Upper lobe of left lung (tissue), 4 donors: ENCODE measurements at regions not wholly inside any gene's neighbourhood (a gene's known extent, or its start where the extent isn't known, plus 50 kb on each side); places are given as distances from the start of the nearest gene placed in this dataset.

Experiments
- EP300 ChIP-seq, 4 donors: sonication (generic); formaldehyde crosslinking; IDR thresholded peaks; one replicate each; pipeline ENCODE4 v1.5.1; 2017; ENCODE audit warnings: antibody characterized with exemption in 4 of 4, control low read depth in 2 of 4
- POLR2A ChIP-seq, 4 donors: fragments of 450-650 bp; IDR thresholded peaks; one replicate each; pipeline ENCODE4 v1.5.1; 2016 to 2017; ENCODE audit warnings: antibody characterized with exemption in 4 of 4, mild to moderate bottlenecking in 2 of 4
- POLR2AphosphoS5 ChIP-seq, 2 donors: sonication (generic); formaldehyde crosslinking; IDR thresholded peaks; one replicate each; pipeline ENCODE4 v1.5.1; 2017; ENCODE audit warnings: antibody characterized with exemption in 2 of 2
- TF ChIP-seq, protein P1 (sequence below), 6 experiments: fragments of 450-650 bp in 4 of 6; fragments of 200-600 bp in 2 of 6; sonication (generic) in 2 of 6; IDR thresholded peaks; one replicate each; pipeline ENCODE4 v1.5.1; 2016 to 2019; ENCODE audit warnings: antibody characterized with exemption in 6 of 6

DNA sequence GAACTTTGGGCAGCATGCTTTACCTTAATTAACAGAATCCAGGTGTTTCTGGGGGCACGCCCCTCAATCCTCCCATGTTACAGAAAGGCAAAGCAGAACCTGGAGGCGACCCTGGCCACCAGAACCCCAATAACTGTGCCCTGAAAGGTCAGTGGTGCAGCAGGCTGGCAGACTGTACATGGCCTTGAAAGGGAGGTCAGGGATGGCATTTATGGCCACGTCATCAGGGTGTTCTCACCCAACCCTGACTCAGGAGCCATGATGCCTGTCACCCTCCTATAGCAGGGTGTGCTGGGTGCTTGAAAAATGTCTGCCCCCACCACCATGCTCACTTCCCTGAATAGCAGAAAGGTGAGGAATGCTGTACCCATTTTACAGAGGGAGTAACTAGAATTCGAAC is 177.7 kb downstream of the TMEM132E start:
- TF ChIP-seq, protein P1, sequence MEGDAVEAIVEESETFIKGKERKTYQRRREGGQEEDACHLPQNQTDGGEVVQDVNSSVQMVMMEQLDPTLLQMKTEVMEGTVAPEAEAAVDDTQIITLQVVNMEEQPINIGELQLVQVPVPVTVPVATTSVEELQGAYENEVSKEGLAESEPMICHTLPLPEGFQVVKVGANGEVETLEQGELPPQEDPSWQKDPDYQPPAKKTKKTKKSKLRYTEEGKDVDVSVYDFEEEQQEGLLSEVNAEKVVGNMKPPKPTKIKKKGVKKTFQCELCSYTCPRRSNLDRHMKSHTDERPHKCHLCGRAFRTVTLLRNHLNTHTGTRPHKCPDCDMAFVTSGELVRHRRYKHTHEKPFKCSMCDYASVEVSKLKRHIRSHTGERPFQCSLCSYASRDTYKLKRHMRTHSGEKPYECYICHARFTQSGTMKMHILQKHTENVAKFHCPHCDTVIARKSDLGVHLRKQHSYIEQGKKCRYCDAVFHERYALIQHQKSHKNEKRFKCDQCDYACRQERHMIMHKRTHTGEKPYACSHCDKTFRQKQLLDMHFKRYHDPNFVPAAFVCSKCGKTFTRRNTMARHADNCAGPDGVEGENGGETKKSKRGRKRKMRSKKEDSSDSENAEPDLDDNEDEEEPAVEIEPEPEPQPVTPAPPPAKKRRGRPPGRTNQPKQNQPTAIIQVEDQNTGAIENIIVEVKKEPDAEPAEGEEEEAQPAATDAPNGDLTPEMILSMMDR (IDR thresholded peaks at IDR 0.05) = no peak
- TF ChIP-seq EP300 (IDR thresholded peaks at IDR 0.05) (no peak), POLR2A (IDR thresholded peaks at IDR 0.05) (no peak), POLR2AphosphoS5 (IDR thresholded peaks at IDR 0.05) (no peak)
